ENCODE measurements at regions not wholly inside any gene's neighbourhood (a gene's known extent, or its start where the extent isn't known, plus 50 kb on each side); places are given as distances from the start of the nearest gene placed in this dataset.

DNA sequence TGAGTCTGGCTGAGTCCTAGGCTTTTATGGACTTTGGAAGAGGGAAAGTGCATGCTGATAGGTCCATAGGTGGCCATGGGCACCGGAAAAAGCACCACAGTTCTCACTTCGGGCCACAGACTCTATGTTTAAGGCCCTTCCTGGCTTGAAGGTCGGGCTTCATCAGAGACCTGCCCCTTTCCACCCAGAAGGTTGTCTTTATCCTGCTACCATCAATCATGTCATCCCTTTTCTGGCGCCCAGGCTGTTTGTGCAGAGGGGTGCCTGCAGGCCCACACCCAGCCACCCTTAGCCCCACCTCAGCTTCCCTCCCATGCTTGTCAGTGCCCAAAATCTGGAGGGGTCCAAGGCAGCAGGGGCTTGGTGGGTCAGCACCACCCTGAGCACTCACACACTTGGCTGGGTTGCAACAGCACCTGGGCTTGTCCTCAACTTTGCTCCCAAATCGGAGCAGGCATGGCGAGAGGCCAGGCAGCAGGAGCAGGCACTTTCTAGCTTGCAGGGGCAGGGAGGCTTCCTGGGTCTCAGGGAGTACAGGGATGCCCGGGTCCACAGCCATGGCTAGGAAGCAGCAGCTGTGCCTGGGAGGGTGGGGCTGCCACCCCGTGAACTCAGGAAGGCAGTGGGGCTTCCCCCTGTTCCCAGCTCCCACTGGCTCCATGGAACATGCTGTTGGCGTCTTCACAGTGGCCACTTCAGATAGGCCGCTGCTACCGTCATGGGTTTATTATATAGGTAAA is 63.8 kb upstream of the TOM1L1 start:
- no peak for DNase-seq (ENCODE audit: low read depth, low spot score)
- no peaks in the 10 kb centered on the region for H3K36me3 ChIP-seq (ENCODE audit: insufficient read depth, insufficient read length, low read length)
- no peak overlapping the region for H3K9ac ChIP-seq (ENCODE audit: insufficient read length, low read depth)
- no peak overlapping the region for H3K4me3 ChIP-seq (ENCODE audit: insufficient read length, low read depth)
- H3K4me1 ChIP-seq (ENCODE audit: insufficient read depth, insufficient read length), result no peaks in the 10 kb centered on the region
- peaks cover 14% of the 10 kb centered on the region; the same call in 1 of the 2 replicates for H3K9me3 ChIP-seq (ENCODE audit: insufficient read depth, low read length)
- TF ChIP-seq ZNF274 (IDR thresholded peaks at IDR 0.05; ENCODE audit: low read depth, low read length) (no peak), YY1 (IDR thresholded peaks at IDR 0.05; ENCODE audit: insufficient read depth, insufficient read length) (no peak), SUZ12 (IDR thresholded peaks at IDR 0.05; ENCODE audit: extremely low read depth, insufficient read depth, insufficient read length) (no peak)
- no peaks in the 10 kb centered on the region for H3K27me3 ChIP-seq (ENCODE audit: insufficient read depth, insufficient read length)

DNA sequence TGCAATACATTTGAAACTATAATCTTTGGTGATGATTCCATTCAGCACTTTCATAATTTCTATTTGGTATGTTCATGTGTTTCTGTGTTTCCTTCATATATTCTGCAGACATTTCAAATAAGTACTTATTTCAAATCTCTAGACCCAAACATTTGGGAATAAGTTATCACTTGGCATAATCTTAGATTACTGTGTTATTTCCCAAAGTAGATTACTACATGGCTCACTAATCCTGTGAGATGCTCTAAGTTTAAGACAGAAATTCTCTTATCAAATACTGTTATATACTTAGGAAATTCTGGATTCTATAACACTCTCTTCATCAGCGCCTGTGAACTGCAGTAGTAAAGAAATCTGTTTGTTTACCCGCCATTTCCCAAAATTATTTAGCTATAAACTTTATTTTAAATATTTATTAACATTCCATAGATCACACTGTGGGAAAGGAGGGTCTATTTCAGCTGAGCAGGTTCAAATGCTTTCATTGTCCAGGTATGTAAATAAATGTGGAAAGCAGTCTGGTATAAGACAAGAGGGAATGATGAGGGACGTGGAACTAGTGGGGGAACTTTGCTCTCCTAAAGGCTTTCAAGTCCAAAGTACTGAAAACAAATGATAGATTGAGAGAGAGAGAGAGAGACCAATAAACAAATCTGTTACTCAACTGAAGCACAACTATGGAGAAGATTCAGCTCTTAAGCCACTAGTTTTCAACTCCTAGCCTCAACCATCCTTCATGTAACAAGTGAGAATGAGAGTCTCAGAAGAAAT is 61.8 kb upstream of the TOM1L1 start:
- Histone ChIP-seq H3K9ac (ENCODE audit: insufficient read length, low read depth) (no peak overlapping the region), H3K36me3 (ENCODE audit: insufficient read depth, insufficient read length, low read length) (no peaks in the 10 kb centered on the region), H3K4me3 (ENCODE audit: insufficient read length, low read depth) (no peak overlapping the region), H3K4me1 (ENCODE audit: insufficient read depth, insufficient read length) (no peaks in the 10 kb centered on the region), H3K9me3 (ENCODE audit: insufficient read depth, low read length) (peaks cover 14% of the 10 kb centered on the region; the same call in 1 of the 2 replicates), H3K27me3 (ENCODE audit: insufficient read depth, insufficient read length) (no peaks in the 10 kb centered on the region)
- TF ChIP-seq YY1 (IDR thresholded peaks at IDR 0.05; ENCODE audit: insufficient read depth, insufficient read length) (no peak), ZNF274 (IDR thresholded peaks at IDR 0.05; ENCODE audit: low read depth, low read length) (no peak), SUZ12 (IDR thresholded peaks at IDR 0.05; ENCODE audit: extremely low read depth, insufficient read depth, insufficient read length) (no peak)
- no peak for DNase-seq (ENCODE audit: low read depth, low spot score)

- no peaks in the 10 kb centered on the region for H3K4me1 ChIP-seq (ENCODE audit: insufficient read depth, insufficient read length)
- H3K9ac ChIP-seq (ENCODE audit: insufficient read length, low read depth), result no peak overlapping the region
- peaks cover 14% of the 10 kb centered on the region; the same call in 1 of the 2 replicates for H3K9me3 ChIP-seq (ENCODE audit: insufficient read depth, low read length)
- TF ChIP-seq SUZ12 (IDR thresholded peaks at IDR 0.05; ENCODE audit: extremely low read depth, insufficient read depth, insufficient read length), result no peak
- TF ChIP-seq YY1 (IDR thresholded peaks at IDR 0.05; ENCODE audit: insufficient read depth, insufficient read length), result no peak
- TF ChIP-seq ZNF274 (IDR thresholded peaks at IDR 0.05; ENCODE audit: low read depth, low read length), result no peak
- no peak overlapping the region for H3K4me3 ChIP-seq (ENCODE audit: insufficient read length, low read depth)
- DNase-seq (ENCODE audit: low read depth, low spot score), result no peak
- H3K36me3 ChIP-seq (ENCODE audit: insufficient read depth, insufficient read length, low read length), result no peaks in the 10 kb centered on the region
- no peaks in the 10 kb centered on the region for H3K27me3 ChIP-seq (ENCODE audit: insufficient read depth, insufficient read length)
Observed at GRCh38 chr17:54839447-54839846, 61.2 kb upstream of the TOM1L1 start.

- Histone ChIP-seq H3K9me3 (ENCODE audit: insufficient read depth, low read length) (peaks cover 12% of the 10 kb centered on the region; the same call in 1 of the 2 replicates), H3K27me3 (ENCODE audit: insufficient read depth, insufficient read length) (no peaks in the 10 kb centered on the region), H3K4me1 (ENCODE audit: insufficient read depth, insufficient read length) (no peaks in the 10 kb centered on the region), H3K36me3 (ENCODE audit: insufficient read depth, insufficient read length, low read length) (no peaks in the 10 kb centered on the region), H3K4me3 (ENCODE audit: insufficient read length, low read depth) (no peak overlapping the region), H3K9ac (ENCODE audit: insufficient read length, low read depth) (no peak overlapping the region)
- DNase-seq (ENCODE audit: low read depth, low spot score), result no peak
- TF ChIP-seq ZNF274 (IDR thresholded peaks at IDR 0.05; ENCODE audit: low read depth, low read length), result no peak
- TF ChIP-seq SUZ12 (IDR thresholded peaks at IDR 0.05; ENCODE audit: extremely low read depth, insufficient read depth, insufficient read length), result no peak
- TF ChIP-seq YY1 (IDR thresholded peaks at IDR 0.05; ENCODE audit: insufficient read depth, insufficient read length), result no peak
Observed at GRCh38 chr17:54840885-54841591, 59.6 kb upstream of the TOM1L1 start.

- Histone ChIP-seq H3K9me3 (ENCODE audit: insufficient read depth, low read length) (peaks cover 6% of the 10 kb centered on the region; the same call in 1 of the 2 replicates), H3K36me3 (ENCODE audit: insufficient read depth, insufficient read length, low read length) (no peaks in the 10 kb centered on the region), H3K9ac (ENCODE audit: insufficient read length, low read depth) (no peak overlapping the region), H3K27me3 (ENCODE audit: insufficient read depth, insufficient read length) (no peaks in the 10 kb centered on the region), H3K4me1 (ENCODE audit: insufficient read depth, insufficient read length) (no peaks in the 10 kb centered on the region), H3K4me3 (ENCODE audit: insufficient read length, low read depth) (no peak overlapping the region)
- TF ChIP-seq ZNF274 (IDR thresholded peaks at IDR 0.05; ENCODE audit: low read depth, low read length) (no peak), SUZ12 (IDR thresholded peaks at IDR 0.05; ENCODE audit: extremely low read depth, insufficient read depth, insufficient read length) (no peak), YY1 (IDR thresholded peaks at IDR 0.05; ENCODE audit: insufficient read depth, insufficient read length) (no peak)
- no peak for DNase-seq (ENCODE audit: low read depth, low spot score)
Observed at GRCh38 chr17:54841656-54842055, 59.0 kb upstream of the TOM1L1 start.

DNA sequence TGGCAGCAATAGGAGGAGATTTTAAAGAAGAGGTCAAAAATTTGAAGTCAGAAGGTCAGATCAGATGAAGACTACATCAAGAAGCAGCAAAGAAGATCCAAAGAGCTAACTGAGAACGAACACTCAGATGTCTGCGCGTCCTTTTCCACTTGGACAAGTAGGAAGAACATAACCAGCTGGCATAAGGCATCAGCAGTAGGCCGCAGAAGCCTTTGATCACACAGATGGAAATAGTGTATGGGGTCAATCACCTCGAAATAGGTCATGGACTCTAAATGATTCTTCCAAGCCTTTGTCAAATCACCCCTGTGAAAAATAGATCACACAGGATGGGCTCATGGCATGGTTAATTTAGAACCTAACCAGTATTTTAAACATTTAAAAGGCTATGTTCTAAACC is 56.4 kb upstream of the TOM1L1 start:
- DNase-seq (ENCODE audit: low read depth, low spot score), result no peak
- no peak for TF ChIP-seq YY1 (IDR thresholded peaks at IDR 0.05; ENCODE audit: insufficient read depth, insufficient read length)
- no peak for TF ChIP-seq ZNF274 (IDR thresholded peaks at IDR 0.05; ENCODE audit: low read depth, low read length)
- no peak for TF ChIP-seq SUZ12 (IDR thresholded peaks at IDR 0.05; ENCODE audit: extremely low read depth, insufficient read depth, insufficient read length)
- no peaks in the 10 kb centered on the region for H3K27me3 ChIP-seq (ENCODE audit: insufficient read depth, insufficient read length)
- no peaks in the 10 kb centered on the region for H3K4me1 ChIP-seq (ENCODE audit: insufficient read depth, insufficient read length)
- no peak overlapping the region for H3K9ac ChIP-seq (ENCODE audit: insufficient read length, low read depth)
- H3K36me3 ChIP-seq (ENCODE audit: insufficient read depth, insufficient read length, low read length), result no peaks in the 10 kb centered on the region
- H3K4me3 ChIP-seq (ENCODE audit: insufficient read length, low read depth), result no peak overlapping the region
- no peaks in the 10 kb centered on the region for H3K9me3 ChIP-seq (ENCODE audit: insufficient read depth, low read length)
